ENCODE measurements at regions not wholly inside any gene's neighbourhood (a gene's known extent, or its start where the extent isn't known, plus 50 kb on each side); places are given as distances from the start of the nearest gene placed in this dataset.

DNA sequence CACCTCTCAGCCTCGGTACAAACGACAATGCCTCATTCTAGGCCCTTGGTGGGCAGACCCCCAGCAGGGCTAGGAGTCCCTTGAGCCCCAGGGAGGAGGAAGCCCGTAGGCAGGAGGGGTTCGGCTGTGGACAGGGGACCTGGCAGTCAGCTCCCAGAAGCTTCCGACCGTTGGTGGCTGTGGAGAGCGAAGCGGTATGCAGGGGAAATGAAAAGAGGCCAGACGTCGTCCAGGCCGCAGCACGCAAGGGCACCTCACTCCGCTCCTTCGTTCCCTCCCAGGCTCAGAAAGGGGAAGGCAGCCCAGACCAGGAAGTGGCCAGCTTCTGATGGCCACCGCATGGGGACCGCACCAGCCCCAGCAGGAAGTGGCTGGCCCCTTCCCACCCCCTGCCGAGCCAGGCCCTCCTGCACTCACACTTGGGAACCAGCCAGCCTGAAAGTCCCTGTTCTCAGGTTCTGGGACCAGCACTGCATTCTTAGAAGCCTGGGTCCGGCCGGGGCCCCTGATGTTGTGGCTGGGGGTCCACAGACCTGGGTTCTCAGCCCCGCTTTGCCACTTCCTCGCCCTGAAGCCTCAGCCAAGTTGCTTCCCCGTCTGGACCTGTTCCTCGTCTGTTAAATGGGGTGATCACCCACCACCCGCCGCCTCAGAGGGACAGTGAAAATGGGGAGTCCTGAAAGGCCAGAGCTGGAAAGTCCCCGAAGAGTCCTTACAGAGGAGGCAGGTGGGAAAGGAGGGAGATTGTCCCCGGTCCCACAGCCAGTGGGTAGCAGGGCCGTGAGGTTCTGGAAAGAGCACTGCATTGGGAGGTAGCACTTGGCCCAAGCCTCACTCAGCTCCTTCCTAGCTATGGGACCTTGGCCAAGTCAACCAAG lies 104.0 kb upstream of the RUNX3 start:
- H3K27me3 Mint-ChIP-seq (ENCODE audit: low read depth), result no peaks in the 10 kb centered on the region
- H3K36me3 Mint-ChIP-seq (ENCODE audit: low read depth), result no peaks in the 10 kb centered on the region
- no peaks in the 10 kb centered on the region for H3K9me3 Mint-ChIP-seq (ENCODE audit: insufficient read depth)
- H3K4me1 Mint-ChIP-seq (ENCODE audit: low read depth), result peaks cover 34% of the 10 kb centered on the region
- H3K27ac Mint-ChIP-seq, result no peak overlapping the region
- POLR2A ChIA-PET, result interaction anchor here (0.7 to 6.8 kb wide), 12 partner anchors 11 to 198 kb away, joined by 3 to 96 read pairs (median 4); partner anchors contain the start of gene SYF2
- peak overlapping the region; percentile 37 for H3K4me3 Mint-ChIP-seq
- CTCF ChIA-PET, result interaction anchor here (0.7 to 9.2 kb wide), 18 partner anchors 11 to 186 kb away, joined by 3 to 225 read pairs (median 5); partner anchors contain the start of gene RUNX3
- DNase-seq (peak; percentile 67), ATAC-seq (peak; percentile 2)

DNA sequence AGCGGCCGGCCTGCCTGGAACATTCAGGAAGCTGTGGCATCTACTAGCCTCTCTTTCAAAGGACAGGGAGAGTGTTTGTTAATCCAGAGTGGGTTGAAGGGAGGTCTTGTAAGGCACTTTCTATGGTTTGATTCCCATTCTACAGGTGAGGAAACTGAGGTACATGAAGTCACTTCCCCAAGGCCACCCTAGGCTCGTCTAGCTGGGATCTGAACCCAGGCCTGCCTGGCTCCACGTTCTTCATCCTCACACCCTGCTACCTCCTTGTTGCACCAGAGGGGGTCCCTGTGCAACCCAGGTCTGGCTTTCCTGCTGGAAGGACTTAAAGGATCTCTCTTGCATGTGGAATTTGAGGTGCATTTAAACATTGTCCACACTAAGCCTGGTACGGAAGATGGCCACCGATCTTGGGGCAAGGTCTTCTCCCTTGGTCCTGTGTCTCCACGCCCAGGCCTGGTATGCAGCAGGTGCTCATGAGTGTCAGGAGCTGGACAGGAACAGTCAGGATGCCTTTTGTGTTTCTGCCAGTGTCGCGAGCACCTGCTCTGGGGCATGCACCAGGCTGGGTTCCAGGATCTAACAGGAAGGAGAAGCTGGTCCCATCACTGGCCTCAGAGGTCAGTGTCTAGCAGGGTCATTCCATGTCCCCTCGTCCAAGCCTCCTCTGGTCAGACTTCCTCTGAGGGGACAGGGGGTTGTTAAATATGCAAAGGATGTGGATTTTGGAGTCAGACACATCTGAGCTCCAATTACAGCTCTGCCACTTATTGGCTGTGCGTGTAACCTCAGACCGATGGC lies 103.2 kb upstream of the RUNX3 start:
- DNase-seq, result no peak
- Mint-ChIP-seq H3K27ac (no peak overlapping the region), H3K4me1 (ENCODE audit: low read depth) (peaks cover 38% of the 10 kb centered on the region), H3K4me3 (peak overlapping the region; percentile 65), H3K36me3 (ENCODE audit: low read depth) (no peaks in the 10 kb centered on the region), H3K27me3 (ENCODE audit: low read depth) (no peaks in the 10 kb centered on the region), H3K9me3 (ENCODE audit: insufficient read depth) (no peaks in the 10 kb centered on the region)
- no peak for ATAC-seq
- POLR2A ChIA-PET, result interaction anchor here (0.7 to 6.8 kb wide), 17 partner anchors 10 to 199 kb away, joined by 3 to 96 read pairs (median 4); partner anchors contain the start of gene SYF2
- CTCF ChIA-PET, result interaction anchor here (0.9 to 9.2 kb wide), 19 partner anchors 10 to 186 kb away, joined by 3 to 225 read pairs (median 6); partner anchors contain the start of gene RUNX3

DNA sequence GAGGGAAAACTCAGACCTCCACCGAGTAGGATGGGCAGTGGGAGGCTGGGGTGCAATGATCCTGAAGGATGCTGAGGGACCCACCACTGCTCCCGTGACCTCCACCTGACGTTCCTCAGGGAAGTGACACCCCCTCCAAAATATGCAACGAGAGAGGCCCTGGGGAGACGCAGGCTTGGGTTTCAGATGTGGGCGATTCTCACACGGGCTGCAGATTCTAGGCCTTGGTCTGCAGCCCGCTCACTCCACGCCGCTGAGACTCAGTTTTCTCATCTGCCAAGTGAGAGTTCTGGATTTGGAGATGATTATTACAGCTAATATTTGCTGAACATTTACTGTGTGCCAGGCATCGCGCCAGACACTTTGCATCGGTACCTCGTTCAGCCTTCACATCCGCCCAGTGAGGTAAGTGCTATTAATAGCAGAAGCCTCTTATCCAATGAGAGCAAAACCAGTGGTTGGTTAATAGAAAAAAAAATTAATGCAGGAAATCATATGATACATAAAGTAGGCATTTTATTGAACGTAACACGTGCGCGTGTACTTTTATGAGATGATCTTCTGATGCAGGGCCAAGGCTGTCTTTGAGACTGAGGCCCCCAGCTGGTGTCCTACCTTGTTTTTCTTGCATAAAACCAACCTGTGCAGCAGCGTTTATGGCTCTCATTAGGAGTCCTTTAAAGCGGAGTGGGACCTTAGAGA lies 102.0 kb upstream of the RUNX3 start:
- ChIA-PET POLR2A (interaction anchor here (0.8 to 6.8 kb wide), 9 partner anchors 9 to 107 kb away, joined by 3 to 96 read pairs (median 5); no protein-coding TSS in a partner anchor), CTCF (interaction anchor here (0.9 to 9.2 kb wide), 14 partner anchors 9 to 184 kb away, joined by 3 to 225 read pairs (median 6); partner anchors contain the start of gene RUNX3)
- H3K9me3 Mint-ChIP-seq (ENCODE audit: insufficient read depth), result no peaks in the 10 kb centered on the region
- peak; percentile 82 for DNase-seq
- peak; percentile 32 for ATAC-seq
- H3K27ac Mint-ChIP-seq, result no peak overlapping the region
- H3K4me3 Mint-ChIP-seq, result peak overlapping the region; percentile 65
- H3K27me3 Mint-ChIP-seq (ENCODE audit: low read depth), result no peaks in the 10 kb centered on the region
- peaks cover 39% of the 10 kb centered on the region for H3K4me1 Mint-ChIP-seq (ENCODE audit: low read depth)
- H3K36me3 Mint-ChIP-seq (ENCODE audit: low read depth), result no peaks in the 10 kb centered on the region

DNA sequence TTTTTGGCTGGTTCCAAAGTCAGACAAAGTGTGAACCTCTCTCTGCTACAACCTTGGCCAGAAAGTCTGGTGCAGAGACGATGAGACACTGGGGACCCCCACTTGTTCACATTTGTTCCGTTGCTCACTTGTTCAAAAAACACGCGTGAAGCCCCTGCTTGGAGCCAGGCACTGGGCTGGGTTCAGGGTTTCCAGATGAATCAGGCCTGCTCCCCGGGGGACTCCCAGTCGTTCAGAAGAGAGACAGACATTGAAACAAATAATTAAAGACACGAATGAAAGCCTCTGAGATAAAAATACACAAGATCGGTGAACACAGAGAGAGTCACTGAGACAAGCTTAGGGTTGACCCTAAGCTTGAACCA lies 101.5 kb upstream of the RUNX3 start:
- CTCF ChIA-PET, result interaction anchor here (0.9 to 9.2 kb wide), 13 partner anchors 9 to 184 kb away, joined by 3 to 225 read pairs (median 6); no protein-coding TSS in a partner anchor
- Mint-ChIP-seq H3K27me3 (ENCODE audit: low read depth) (no peaks in the 10 kb centered on the region), H3K36me3 (ENCODE audit: low read depth) (no peaks in the 10 kb centered on the region), H3K4me3 (peak overlapping the region; percentile 65), H3K4me1 (ENCODE audit: low read depth) (peaks cover 41% of the 10 kb centered on the region), H3K9me3 (ENCODE audit: insufficient read depth) (no peaks in the 10 kb centered on the region), H3K27ac (no peak overlapping the region)
- DNase-seq, result peak; percentile 52
- POLR2A ChIA-PET, result interaction anchor here (1.0 to 6.8 kb wide), 7 partner anchors 9 to 106 kb away, joined by 3 to 96 read pairs (median 7); no protein-coding TSS in a partner anchor
- peak; percentile 2 for ATAC-seq

DNA sequence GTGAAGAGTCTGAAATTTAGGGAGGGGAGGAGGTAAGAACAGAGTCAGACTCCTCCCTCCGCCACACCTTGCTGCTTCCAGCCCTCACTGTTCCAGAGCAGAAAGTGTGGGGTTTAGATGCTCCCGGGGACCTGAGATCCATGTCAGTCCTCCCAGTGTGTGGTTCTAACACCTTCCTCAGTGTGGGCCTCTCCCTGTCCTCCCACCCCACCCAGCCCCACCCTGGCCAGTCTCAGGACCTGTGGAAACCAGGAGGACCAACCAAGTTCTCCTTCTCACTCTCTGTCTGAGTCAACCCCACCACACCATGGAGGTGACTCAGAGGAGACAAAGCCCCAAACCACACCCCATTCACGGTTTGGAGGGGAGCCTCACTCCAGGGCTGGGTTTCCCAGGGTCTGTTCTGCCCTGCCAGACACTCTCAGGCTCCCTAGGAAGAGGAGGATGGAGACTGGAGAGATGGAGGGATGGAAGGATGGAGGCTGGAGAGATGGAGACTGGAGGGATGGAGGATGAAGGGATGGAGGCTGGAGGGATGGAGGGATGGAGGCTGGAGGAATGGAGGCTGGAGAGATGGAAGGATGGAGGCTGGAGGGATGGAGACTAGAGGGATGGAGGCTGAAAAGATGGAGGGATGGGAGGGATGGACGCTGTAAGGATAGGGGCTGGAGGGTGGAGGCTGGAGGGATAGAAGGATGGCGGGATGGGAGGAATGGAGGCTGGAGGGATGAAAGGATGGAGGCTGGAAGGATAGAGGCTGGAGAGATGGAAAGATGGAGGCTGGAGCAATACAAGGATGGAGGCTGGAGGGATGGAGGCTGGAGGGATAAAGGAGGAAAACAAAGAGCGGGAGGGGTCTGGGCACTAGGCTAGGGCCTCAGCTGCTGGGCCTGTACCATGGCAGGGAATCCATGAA lies 100.9 kb upstream of the RUNX3 start:
- ATAC-seq (peak; percentile 70), DNase-seq (peak; percentile 90)
- Mint-ChIP-seq H3K9me3 (ENCODE audit: insufficient read depth) (no peaks in the 10 kb centered on the region), H3K4me3 (peak overlapping the region; percentile 65), H3K4me1 (ENCODE audit: low read depth) (peaks cover 46% of the 10 kb centered on the region), H3K27me3 (ENCODE audit: low read depth) (no peaks in the 10 kb centered on the region), H3K27ac (no peak overlapping the region), H3K36me3 (ENCODE audit: low read depth) (no peaks in the 10 kb centered on the region)
- CTCF ChIA-PET, result interaction anchor here (0.9 to 9.2 kb wide), 10 partner anchors 8 to 120 kb away, joined by 3 to 225 read pairs (median 6); no protein-coding TSS in a partner anchor
- POLR2A ChIA-PET, result interaction anchor here (1.0 to 6.8 kb wide), 8 partner anchors 8 to 106 kb away, joined by 3 to 96 read pairs (median 8); no protein-coding TSS in a partner anchor

DNA sequence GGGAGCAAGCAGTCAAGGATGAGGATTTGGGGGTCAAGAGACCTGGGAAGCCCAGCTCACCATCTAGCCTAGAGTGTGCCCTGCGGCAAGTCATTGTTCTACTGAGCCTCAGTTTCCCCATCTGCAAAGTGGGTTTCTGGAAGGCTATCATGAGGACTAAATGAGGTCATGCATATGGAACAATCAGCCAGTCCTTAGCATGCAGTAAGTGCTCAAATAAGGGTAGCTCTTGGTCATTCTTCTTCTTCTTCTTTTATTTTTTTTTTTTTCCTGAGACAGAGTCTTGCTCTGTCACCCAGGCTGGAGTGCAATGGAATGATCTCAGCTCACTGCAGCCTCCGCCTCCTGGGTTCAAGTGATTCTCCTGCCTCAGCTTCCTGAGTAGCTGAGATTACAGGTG lies 99.9 kb upstream of the RUNX3 start:
- ATAC-seq (no peak), DNase-seq (no peak)
- Mint-ChIP-seq H3K36me3 (ENCODE audit: low read depth) (no peaks in the 10 kb centered on the region), H3K9me3 (ENCODE audit: insufficient read depth) (no peaks in the 10 kb centered on the region), H3K4me1 (ENCODE audit: low read depth) (peaks cover 55% of the 10 kb centered on the region), H3K27me3 (ENCODE audit: low read depth) (no peaks in the 10 kb centered on the region), H3K4me3 (peak overlapping the region; percentile 64), H3K27ac (no peak overlapping the region)
- ChIA-PET CTCF (interaction anchor here (0.6 to 2.6 kb wide), 7 partner anchors 29 to 103 kb away, joined by 3 to 14 read pairs (median 4); no protein-coding TSS in a partner anchor), POLR2A (interaction anchor here (1.0 to 1.8 kb wide), 5 partner anchors 32 to 83 kb away, joined by 4 to 12 read pairs (median 4); no protein-coding TSS in a partner anchor)

DNA sequence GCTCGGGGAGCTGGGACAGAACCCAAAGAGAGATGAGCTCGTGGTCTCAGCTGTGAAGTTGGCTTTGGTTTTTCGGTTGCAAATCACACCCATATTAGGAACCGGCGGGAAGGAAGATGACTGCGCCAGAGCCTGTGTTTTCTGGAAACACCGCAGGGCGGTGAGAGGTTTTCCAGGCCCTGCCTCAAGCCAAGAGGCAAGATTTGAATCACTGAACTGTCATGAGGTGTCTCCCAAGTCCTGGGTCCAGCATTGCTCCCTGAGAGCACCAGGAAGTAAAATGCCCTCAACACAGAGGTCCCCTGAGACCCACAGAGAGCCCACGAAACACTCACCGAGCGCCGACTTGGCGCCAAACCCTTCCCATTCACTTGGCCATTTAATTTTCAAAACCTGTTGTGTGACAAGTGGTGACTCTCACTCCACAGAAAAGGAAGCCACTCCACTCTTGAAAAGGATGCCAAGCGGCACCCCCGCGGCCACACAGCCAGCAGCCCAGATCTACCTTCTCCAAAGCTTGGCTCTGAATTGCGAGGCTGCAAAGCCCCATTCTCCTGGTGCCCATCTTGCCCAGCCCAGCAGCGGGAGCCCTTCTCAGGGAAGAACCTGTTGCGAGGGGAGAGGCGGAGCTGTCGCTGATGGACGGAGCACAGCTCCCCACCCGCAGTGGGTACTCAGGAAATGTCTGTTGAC lies 99.0 kb upstream of the RUNX3 start:
- POLR2A ChIA-PET, result interaction anchor here (0.6 to 2.0 kb wide), 12 partner anchors 24 to 99 kb away, joined by 3 to 12 read pairs (median 4); partner anchors contain the start of gene RUNX3
- Mint-ChIP-seq H3K27me3 (ENCODE audit: low read depth) (no peaks in the 10 kb centered on the region), H3K27ac (no peak overlapping the region), H3K4me3 (peak overlapping the region; percentile 64), H3K36me3 (ENCODE audit: low read depth) (no peaks in the 10 kb centered on the region), H3K4me1 (ENCODE audit: low read depth) (peaks cover 65% of the 10 kb centered on the region), H3K9me3 (ENCODE audit: insufficient read depth) (no peaks in the 10 kb centered on the region)
- CTCF ChIA-PET, result interaction anchor here (0.7 to 2.6 kb wide), 17 partner anchors 9 to 198 kb away, joined by 3 to 14 read pairs (median 5); no protein-coding TSS in a partner anchor
- peak; percentile 23 for ATAC-seq
- DNase-seq, result peak; percentile 77

DNA sequence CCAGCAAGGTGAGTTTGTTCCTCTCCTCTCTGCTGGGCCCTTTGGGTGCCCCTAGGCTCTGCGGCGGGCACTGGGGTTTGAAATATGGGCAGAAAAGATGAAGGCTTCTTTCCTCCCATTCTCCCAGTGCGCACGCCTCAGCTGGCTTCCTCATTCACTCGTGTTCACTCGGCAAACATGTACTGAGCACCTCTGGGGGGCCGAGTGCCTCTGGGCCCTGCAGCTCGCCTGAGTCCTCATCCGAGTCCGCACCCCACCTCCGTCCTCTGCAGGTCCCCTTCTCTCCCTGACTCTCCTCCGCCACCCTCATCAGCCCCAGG lies 98.5 kb upstream of the RUNX3 start:
- POLR2A ChIA-PET, result interaction anchor here (0.6 to 2.0 kb wide), 9 partner anchors 23 to 98 kb away, joined by 3 to 12 read pairs (median 4); partner anchors contain the start of gene RUNX3
- Mint-ChIP-seq H3K27me3 (ENCODE audit: low read depth) (no peaks in the 10 kb centered on the region), H3K36me3 (ENCODE audit: low read depth) (no peaks in the 10 kb centered on the region), H3K4me1 (ENCODE audit: low read depth) (peaks cover 70% of the 10 kb centered on the region), H3K4me3 (peak overlapping the region; percentile 64), H3K9me3 (ENCODE audit: insufficient read depth) (no peaks in the 10 kb centered on the region), H3K27ac (no peak overlapping the region)
- CTCF ChIA-PET, result interaction anchor here (0.7 to 2.6 kb wide), 15 partner anchors 9 to 198 kb away, joined by 3 to 14 read pairs (median 5); no protein-coding TSS in a partner anchor
- ATAC-seq (no peak), DNase-seq (no peak)

DNA sequence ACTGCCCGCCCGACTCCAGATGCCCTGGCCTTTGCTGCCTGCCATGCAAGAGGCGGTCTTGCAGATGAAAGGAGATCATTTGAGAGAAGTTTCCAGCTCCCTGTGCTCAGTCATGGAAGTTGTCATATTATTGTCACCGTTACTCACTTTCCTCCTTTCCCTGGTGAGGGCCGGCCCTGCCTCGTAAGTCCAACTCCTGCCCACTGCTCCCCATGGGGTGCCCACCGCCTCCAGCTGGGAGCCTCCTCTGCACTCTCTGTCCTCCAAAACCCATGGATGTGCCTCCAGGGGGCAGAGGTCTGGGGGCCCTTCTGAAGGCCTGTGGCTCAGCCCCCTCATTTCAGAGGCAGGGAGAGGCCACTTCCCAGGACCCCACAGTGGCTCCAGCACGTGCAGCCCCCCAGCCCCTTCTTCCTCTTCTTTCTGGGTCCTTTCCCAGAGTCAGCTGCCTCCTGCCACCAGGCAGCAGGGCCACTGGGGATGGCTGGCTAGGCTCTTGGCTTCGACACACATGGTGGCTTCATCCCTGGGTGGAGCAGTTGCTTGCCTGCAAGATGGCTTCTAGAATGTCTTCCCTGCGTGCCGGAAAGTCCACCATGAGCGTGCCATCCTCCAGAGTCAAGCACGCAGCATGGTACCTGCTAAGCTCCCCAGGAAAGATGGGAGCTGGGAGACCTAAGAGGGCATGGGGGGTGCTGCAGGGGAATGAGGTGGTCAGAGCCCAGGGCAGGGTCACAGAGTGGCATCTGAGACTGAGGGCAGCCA lies 97.9 kb upstream of the RUNX3 start:
- Mint-ChIP-seq H3K9me3 (ENCODE audit: insufficient read depth) (no peaks in the 10 kb centered on the region), H3K27me3 (ENCODE audit: low read depth) (no peaks in the 10 kb centered on the region), H3K4me1 (ENCODE audit: low read depth) (peaks cover 75% of the 10 kb centered on the region), H3K36me3 (ENCODE audit: low read depth) (no peaks in the 10 kb centered on the region), H3K27ac (peak overlapping the region; percentile 69), H3K4me3 (peak overlapping the region; percentile 22)
- no peak for ATAC-seq
- CTCF ChIA-PET, result interaction anchor here (0.7 to 4.4 kb wide), 15 partner anchors 10 to 197 kb away, joined by 3 to 22 read pairs (median 6); no protein-coding TSS in a partner anchor
- POLR2A ChIA-PET, result interaction anchor here (0.7 to 2.0 kb wide), 6 partner anchors 28 to 98 kb away, joined by 3 to 12 read pairs (median 4); partner anchors contain the start of gene RUNX3
- DNase-seq, result no peak
